ENCODE measurements at regions not wholly inside any gene's neighbourhood (a gene's known extent, or its start where the extent isn't known, plus 50 kb on each side); places are given as distances from the start of the nearest gene placed in this dataset.

- TF ChIP-seq POLR2A (IDR thresholded peaks at IDR 0.05; ENCODE audit: low read depth, low read length) (no peak), POLR2AphosphoS5 (IDR thresholded peaks at IDR 0.05; ENCODE audit: low read depth, low read length) (no peak), TAF1 (IDR thresholded peaks at IDR 0.05; ENCODE audit: low read depth, low read length) (no peak), PAX5 (IDR thresholded peaks at IDR 0.05; ENCODE audit: insufficient read depth, low read length, severe bottlenecking) (no peak), SPI1 (IDR thresholded peaks at IDR 0.05; ENCODE audit: low read depth, low read length) (no peak)
Measured at GRCh38 chr1:56329970-56330369, 249.4 kb downstream of the PLPP3 start.
